ENCODE measurements at regions not wholly inside any gene's neighbourhood (a gene's known extent, or its start where the extent isn't known, plus 50 kb on each side); places are given as distances from the start of the nearest gene placed in this dataset.

- Histone ChIP-seq H4K20me1 (ENCODE audit: insufficient read depth) (no peaks in the 10 kb centered on the region), H2AFZ (ENCODE audit: low read depth, low read length) (no peak overlapping the region), H3K4me2 (ENCODE audit: low read length) (no peak overlapping the region), H3K4me3 (ENCODE audit: low read length) (no peak overlapping the region), H3K9me3 (ENCODE audit: low read length) (no peaks in the 10 kb centered on the region), H3K27ac (ENCODE audit: low read length) (no peak overlapping the region), H3K27me3 (ENCODE audit: insufficient read depth, low read depth, low read length) (no peaks in the 10 kb centered on the region), H3K36me3 (ENCODE audit: insufficient read depth, low read length) (no peaks in the 10 kb centered on the region), H3F3A (ENCODE audit: insufficient read depth, low read length, poor library complexity, severe bottlenecking) (no peaks in the 10 kb centered on the region), H3K79me2 (replicated peaks; ENCODE audit: insufficient read depth, low read length) (no peaks in the 10 kb centered on the region), H3K9ac (ENCODE audit: low read length) (no peak overlapping the region), H3K9me2 (ENCODE audit: insufficient read depth, low read length) (no peaks in the 10 kb centered on the region)
- TF ChIP-seq CTCF (IDR thresholded peaks at IDR 0.05; ENCODE audit: poor library complexity, severe bottlenecking) (no peak), MXI1 (conservative IDR thresholded peaks at IDR 0.05; ENCODE audit: poor library complexity, severe bottlenecking) (no peak), POLR2AphosphoS5 (IDR thresholded peaks at IDR 0.05) (no peak), TAF1 (IDR thresholded peaks at IDR 0.05; ENCODE audit: low read depth) (no peak), REST (IDR thresholded peaks at IDR 0.05; ENCODE audit: borderline replicate concordance) (no peak), EZH2 (IDR thresholded peaks at IDR 0.05; ENCODE audit: borderline replicate concordance, insufficient read depth, low read length, poor library complexity, severe bottlenecking) (no peak), SMC3 (conservative IDR thresholded peaks at IDR 0.05; ENCODE audit: poor library complexity) (no peak), RAD21 (conservative IDR thresholded peaks at IDR 0.05) (no peak), EP300 (conservative IDR thresholded peaks at IDR 0.05; ENCODE audit: poor library complexity, severe bottlenecking) (no peak)
These were observed 229.1 kb upstream of the CITED2 start for GRCh38 chr6:139603581-139603980.

GRCh38 chr6:139602577-139602976 lies 228.1 kb upstream of the CITED2 start:
- Histone ChIP-seq H3K9me2 (ENCODE audit: insufficient read depth, low read length) (no peaks in the 10 kb centered on the region), H3K9me3 (ENCODE audit: low read length) (no peaks in the 10 kb centered on the region), H3K27ac (ENCODE audit: low read length) (no peak overlapping the region), H2AFZ (ENCODE audit: low read depth, low read length) (no peak overlapping the region), H3K4me3 (ENCODE audit: low read length) (no peak overlapping the region), H3K79me2 (replicated peaks; ENCODE audit: insufficient read depth, low read length) (no peaks in the 10 kb centered on the region), H3K4me2 (ENCODE audit: low read length) (no peak overlapping the region), H3K27me3 (ENCODE audit: insufficient read depth, low read depth, low read length) (no peaks in the 10 kb centered on the region), H4K20me1 (ENCODE audit: insufficient read depth) (no peaks in the 10 kb centered on the region), H3K9ac (ENCODE audit: low read length) (no peak overlapping the region), H3K36me3 (ENCODE audit: insufficient read depth, low read length) (no peaks in the 10 kb centered on the region), H3F3A (ENCODE audit: insufficient read depth, low read length, poor library complexity, severe bottlenecking) (no peaks in the 10 kb centered on the region)
- TF ChIP-seq POLR2AphosphoS5 (IDR thresholded peaks at IDR 0.05) (no peak), REST (IDR thresholded peaks at IDR 0.05; ENCODE audit: borderline replicate concordance) (no peak), EZH2 (IDR thresholded peaks at IDR 0.05; ENCODE audit: borderline replicate concordance, insufficient read depth, low read length, poor library complexity, severe bottlenecking) (no peak), SMC3 (conservative IDR thresholded peaks at IDR 0.05; ENCODE audit: poor library complexity) (no peak), TAF1 (IDR thresholded peaks at IDR 0.05; ENCODE audit: low read depth) (no peak), RAD21 (conservative IDR thresholded peaks at IDR 0.05) (no peak), MXI1 (conservative IDR thresholded peaks at IDR 0.05; ENCODE audit: poor library complexity, severe bottlenecking) (no peak), EP300 (conservative IDR thresholded peaks at IDR 0.05; ENCODE audit: poor library complexity, severe bottlenecking) (no peak), CTCF (IDR thresholded peaks at IDR 0.05; ENCODE audit: poor library complexity, severe bottlenecking) (no peak)

Measured in neural cell (in vitro differentiated cells).